NCI-H2029 treated with DMSO at 0.1 percent for 48 hours (cell line): ENCODE measurements at regions not wholly inside any gene's neighbourhood (a gene's known extent, or its start where the extent isn't known, plus 50 kb on each side); places are given as distances from the start of the nearest gene placed in this dataset.
"Not testable (repeated sequence)": the region's sequence is repeated elsewhere in the genome, so short reads cannot be mapped to it uniquely, and the experiment has no call there.

Source experiments
- DNase-seq: peaks from one replicate; lab custom pipeline; 2025; lab: John Stamatoyannopoulos, UW

GRCh38 chr12:25384038-25384892, 133.5 kb upstream of the KRAS start:
- no peak for DNase-seq

- no peak for DNase-seq
These were observed 131.8 kb upstream of the KRAS start for GRCh38 chr12:25382311-25383106.

- DNase-seq, result no peak
These were observed 126.9 kb upstream of the KRAS start for GRCh38 chr12:25377469-25378177.

GRCh38 chr12:25376985-25377384, 126.3 kb upstream of the KRAS start:
- DNase-seq, result no peak

- DNase-seq, result no peak
These were observed 125.7 kb upstream of the KRAS start for GRCh38 chr12:25376407-25376806.

GRCh38 chr12:25372969-25373817, 122.5 kb upstream of the KRAS start:
- DNase-seq, result no peak

- DNase-seq, result no peak
These were observed 121.3 kb upstream of the KRAS start for GRCh38 chr12:25372002-25372401.

GRCh38 chr12:25368557-25368956, 117.8 kb upstream of the KRAS start:
- no peak for DNase-seq

- no peak for DNase-seq
These were observed 115.4 kb upstream of the KRAS start for GRCh38 chr12:25366122-25366521.

- no peak for DNase-seq
These were observed 114.6 kb upstream of the KRAS start for GRCh38 chr12:25365340-25365730.

GRCh38 chr12:25364529-25365339, 114.0 kb upstream of the KRAS start:
- no peak for DNase-seq

GRCh38 chr12:25362646-25363045, 111.9 kb upstream of the KRAS start:
- no peak for DNase-seq

- DNase-seq, result no peak
These were observed 110.8 kb upstream of the KRAS start for GRCh38 chr12:25361511-25361910.

- no peak for DNase-seq
These were observed 106.9 kb upstream of the KRAS start for GRCh38 chr12:25357595-25357994.

GRCh38 chr12:25352942-25353341, 102.2 kb upstream of the KRAS start:
- DNase-seq, result not testable (repeated sequence)

GRCh38 chr12:25352083-25352918, 101.6 kb upstream of the KRAS start:
- DNase-seq, result no peak

GRCh38 chr12:25348593-25348895, 97.8 kb upstream of the KRAS start:
- DNase-seq, result no peak

- DNase-seq, result no peak
These were observed 97.2 kb upstream of the KRAS start for GRCh38 chr12:25347716-25348592.

- DNase-seq, result not testable (repeated sequence)
These were observed 91.1 kb upstream of the KRAS start for GRCh38 chr12:25341877-25342276.
